ENCODE measurements at regions not wholly inside any gene's neighbourhood (a gene's known extent, or its start where the extent isn't known, plus 50 kb on each side); places are given as distances from the start of the nearest gene placed in this dataset.

DNA sequence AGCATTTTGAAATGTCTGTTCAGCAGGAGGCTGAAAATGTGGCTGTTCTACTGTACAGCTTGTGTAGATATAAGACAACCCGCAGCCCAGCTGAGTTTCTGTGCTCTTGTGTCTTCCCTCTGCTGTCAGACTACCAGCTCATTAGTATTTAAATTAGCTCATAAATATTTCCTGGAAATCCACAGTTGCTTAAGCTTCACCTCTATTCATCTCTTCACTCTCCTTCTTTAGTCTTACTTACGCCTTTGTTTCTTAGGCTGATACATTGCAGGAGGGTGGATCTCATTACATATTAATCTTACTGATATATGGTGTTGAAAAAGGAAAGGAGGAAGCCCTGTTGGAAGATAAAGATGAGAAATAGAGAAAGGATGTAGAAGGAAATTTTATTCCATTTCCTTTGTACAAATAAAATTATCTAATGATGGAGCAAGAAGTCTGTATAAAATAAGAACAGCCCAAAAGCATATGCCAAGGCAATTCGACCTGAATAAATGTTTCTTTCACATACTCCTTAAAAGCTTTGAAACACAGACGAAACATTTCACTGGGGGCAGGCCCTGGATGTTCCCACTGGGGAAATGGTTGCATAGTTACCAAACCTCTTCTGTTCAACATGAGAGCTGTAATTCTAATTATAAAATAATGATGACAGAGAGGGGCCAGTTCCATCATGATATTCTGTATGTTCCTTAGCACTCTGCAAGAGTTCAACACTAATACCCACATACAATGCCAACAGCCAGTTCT, 111.8 kb upstream of the APC start:
- no peaks in the 10 kb centered on the region for H3K27me3 ChIP-seq (replicated peaks; ENCODE audit: insufficient read depth)
- no peak for DNase-seq (ENCODE audit: low spot score)
- H3K36me3 ChIP-seq: no peaks in the 10 kb centered on the region
- no peak overlapping the region for H3K4me3 ChIP-seq
- 69% methylated on average over 4 of the region's 4 CpGs for WGBS
- no peaks in the 10 kb centered on the region for H3K4me1 ChIP-seq (replicated peaks)
- intact Hi-C loops (cut with DNase I): no loop called here
- no peak overlapping the region for H3K27ac ChIP-seq
- TF ChIP-seq, protein P1, sequence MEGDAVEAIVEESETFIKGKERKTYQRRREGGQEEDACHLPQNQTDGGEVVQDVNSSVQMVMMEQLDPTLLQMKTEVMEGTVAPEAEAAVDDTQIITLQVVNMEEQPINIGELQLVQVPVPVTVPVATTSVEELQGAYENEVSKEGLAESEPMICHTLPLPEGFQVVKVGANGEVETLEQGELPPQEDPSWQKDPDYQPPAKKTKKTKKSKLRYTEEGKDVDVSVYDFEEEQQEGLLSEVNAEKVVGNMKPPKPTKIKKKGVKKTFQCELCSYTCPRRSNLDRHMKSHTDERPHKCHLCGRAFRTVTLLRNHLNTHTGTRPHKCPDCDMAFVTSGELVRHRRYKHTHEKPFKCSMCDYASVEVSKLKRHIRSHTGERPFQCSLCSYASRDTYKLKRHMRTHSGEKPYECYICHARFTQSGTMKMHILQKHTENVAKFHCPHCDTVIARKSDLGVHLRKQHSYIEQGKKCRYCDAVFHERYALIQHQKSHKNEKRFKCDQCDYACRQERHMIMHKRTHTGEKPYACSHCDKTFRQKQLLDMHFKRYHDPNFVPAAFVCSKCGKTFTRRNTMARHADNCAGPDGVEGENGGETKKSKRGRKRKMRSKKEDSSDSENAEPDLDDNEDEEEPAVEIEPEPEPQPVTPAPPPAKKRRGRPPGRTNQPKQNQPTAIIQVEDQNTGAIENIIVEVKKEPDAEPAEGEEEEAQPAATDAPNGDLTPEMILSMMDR (IDR thresholded peaks at IDR 0.05): no peak
- TF ChIP-seq POLR2A (IDR thresholded peaks at IDR 0.05) (no peak), POLR2AphosphoS5 (IDR thresholded peaks at IDR 0.05) (no peak)
- no peaks in the 10 kb centered on the region for H3K9me3 ChIP-seq

DNA sequence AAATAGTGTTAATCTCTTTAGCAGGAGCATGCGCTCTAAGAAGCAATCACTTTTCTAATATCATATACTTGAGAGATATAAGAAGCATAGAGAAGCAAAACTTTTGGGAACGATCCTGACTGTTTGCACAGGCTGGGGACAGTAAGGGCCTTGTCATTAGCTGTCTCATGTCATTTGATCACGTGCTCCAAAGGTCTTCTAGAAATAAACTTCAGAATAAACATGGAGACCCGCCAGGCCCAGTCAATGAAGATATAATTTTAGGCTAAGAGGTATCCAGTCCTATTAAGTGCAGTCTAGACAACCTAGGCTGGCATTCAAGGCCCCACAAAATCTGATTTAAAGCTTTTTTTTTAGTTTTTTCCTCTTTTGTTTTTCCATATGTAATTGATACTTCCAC, 111.0 kb upstream of the APC start:
- whole genome bisulfite sequencing: 57% methylated on average over 4 of the region's 4 CpGs
- DNase-seq (ENCODE audit: low spot score): no peak
- TF ChIP-seq, protein P1 (IDR thresholded peaks at IDR 0.05): no peak
- TF ChIP-seq POLR2A (IDR thresholded peaks at IDR 0.05) (no peak), POLR2AphosphoS5 (IDR thresholded peaks at IDR 0.05) (no peak)

DNA sequence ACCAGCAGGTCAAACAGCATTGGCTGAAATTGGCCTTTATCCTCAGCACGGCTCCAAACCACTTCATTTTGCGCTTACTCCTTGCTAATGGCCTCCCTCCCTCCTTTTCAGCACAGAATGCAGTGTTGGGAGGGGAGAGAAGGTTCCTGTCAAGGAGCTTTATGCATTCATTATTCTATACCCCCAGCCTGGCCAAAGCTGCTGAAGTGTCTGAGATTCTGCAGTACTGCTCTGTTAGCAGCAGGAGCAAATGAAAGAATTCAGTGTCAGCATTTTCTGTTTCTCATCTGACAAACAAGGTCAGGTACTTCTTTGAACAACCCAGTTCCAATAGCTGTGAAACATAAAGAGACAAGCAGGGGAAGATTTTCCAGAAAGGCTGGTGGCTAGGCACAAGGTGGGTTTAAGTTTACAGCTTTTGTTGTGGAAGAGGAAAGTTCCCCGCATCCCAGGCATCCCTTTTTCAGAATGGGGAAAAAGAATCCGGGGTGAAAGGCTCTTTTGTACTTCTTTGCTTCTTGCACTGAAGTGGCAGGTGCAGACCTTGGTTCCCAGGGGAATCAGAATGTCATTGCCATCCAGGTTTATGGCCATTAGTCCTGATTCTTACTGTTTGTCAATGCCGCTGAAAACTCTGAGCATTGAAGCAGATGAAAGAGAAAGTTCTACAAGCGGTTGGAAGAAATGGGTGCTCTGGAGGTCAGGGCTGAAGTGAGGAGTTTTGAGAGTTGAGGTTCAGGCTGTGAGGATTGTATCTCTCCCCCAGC, 109.3 kb upstream of the APC start:
- no peaks in the 10 kb centered on the region for H3K4me1 ChIP-seq (replicated peaks)
- no peaks in the 10 kb centered on the region for H3K27me3 ChIP-seq (replicated peaks; ENCODE audit: insufficient read depth)
- DNase-seq (ENCODE audit: low spot score): no peak
- 36% methylated on average over 6 of the region's 6 CpGs for WGBS
- no peaks in the 10 kb centered on the region for H3K36me3 ChIP-seq
- TF ChIP-seq, protein P1 (IDR thresholded peaks at IDR 0.05): no peak
- no peak for TF ChIP-seq POLR2AphosphoS5 (IDR thresholded peaks at IDR 0.05)
- H3K27ac ChIP-seq: no peak overlapping the region
- intact Hi-C loops (cut with DNase I): no loop called here
- H3K4me3 ChIP-seq: no peak overlapping the region
- H3K9me3 ChIP-seq: no peaks in the 10 kb centered on the region

More for the DNA sequence above, 111.0 kb upstream of the APC start:
- intact Hi-C loops (cut with DNase I): no loop called here
- H3K27me3 ChIP-seq (replicated peaks; ENCODE audit: insufficient read depth): no peaks in the 10 kb centered on the region
- H3K27ac ChIP-seq: no peak overlapping the region
- H3K36me3 ChIP-seq: no peaks in the 10 kb centered on the region
- no peaks in the 10 kb centered on the region for H3K9me3 ChIP-seq
- H3K4me1 ChIP-seq (replicated peaks): no peaks in the 10 kb centered on the region
- H3K4me3 ChIP-seq: no peak overlapping the region

DNA sequence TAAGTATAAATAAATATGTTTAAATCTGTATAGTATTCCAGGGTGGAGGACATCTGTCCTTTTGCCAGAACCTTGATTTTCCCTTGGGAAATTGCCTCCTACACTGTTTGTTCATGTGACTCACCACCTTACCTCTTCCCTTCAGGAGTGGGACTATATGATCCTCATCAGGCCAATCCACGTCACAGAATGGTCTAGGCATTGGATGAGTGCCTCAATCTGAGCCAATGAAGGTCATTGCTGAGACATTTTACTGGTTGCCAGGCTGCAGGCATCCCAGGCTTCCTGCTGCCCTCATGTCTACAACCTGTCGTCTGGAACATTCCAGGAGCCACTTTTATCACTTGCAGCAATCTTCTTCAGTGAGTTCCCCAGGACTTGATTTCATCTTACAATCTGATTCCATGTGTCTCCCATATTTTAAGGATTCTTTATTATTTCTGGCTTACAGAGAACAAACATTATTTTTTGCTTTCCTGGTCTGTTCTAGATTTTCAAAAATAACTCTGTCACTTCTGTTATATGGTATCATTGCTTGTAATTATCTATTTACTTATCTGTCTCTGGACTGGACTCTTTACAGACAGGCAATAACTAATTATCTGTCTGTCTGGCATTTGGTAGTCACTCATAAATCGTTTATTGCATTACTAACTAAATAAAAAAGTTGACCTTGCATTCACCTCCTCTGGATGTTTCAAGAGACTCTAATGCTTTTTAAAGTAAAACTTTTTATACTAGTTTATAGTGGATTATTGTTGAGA, 107.3 kb upstream of the APC start:
- WGBS: 26% methylated on average over 3 of the region's 3 CpGs
- DNase-seq (ENCODE audit: low spot score): no peak
- Histone ChIP-seq H3K27ac (peak overlapping the region in 1 of 2 donors; percentile 18), H3K27me3 (replicated peaks; ENCODE audit: insufficient read depth) (no peaks in the 10 kb centered on the region), H3K4me1 (replicated peaks) (no peaks in the 10 kb centered on the region), H3K36me3 (no peaks in the 10 kb centered on the region), H3K4me3 (no peak overlapping the region), H3K9me3 (no peaks in the 10 kb centered on the region)
- TF ChIP-seq, protein P1 (IDR thresholded peaks at IDR 0.05): no peak
- TF ChIP-seq POLR2AphosphoS5 (IDR thresholded peaks at IDR 0.05): no peak
- no peak for TF ChIP-seq POLR2A (IDR thresholded peaks at IDR 0.05)
- intact Hi-C loops (cut with DNase I): no loop called here

Data from prostate gland (tissue), 2 donors.